NCI-H146 treated with DMSO at 0.1 percent for 48 hours (cell line): ENCODE measurements at regions not wholly inside any gene's neighbourhood (a gene's known extent, or its start where the extent isn't known, plus 50 kb on each side); places are given as distances from the start of the nearest gene placed in this dataset.
"Not testable (repeated sequence)": the region's sequence is repeated elsewhere in the genome, so short reads cannot be mapped to it uniquely, and the experiment has no call there.

Source experiments
- DNase-seq: peaks from one replicate; lab custom pipeline; 2025; ENCODE audit not compliant: unreplicated experiment; lab: John Stamatoyannopoulos, UW

DNA sequence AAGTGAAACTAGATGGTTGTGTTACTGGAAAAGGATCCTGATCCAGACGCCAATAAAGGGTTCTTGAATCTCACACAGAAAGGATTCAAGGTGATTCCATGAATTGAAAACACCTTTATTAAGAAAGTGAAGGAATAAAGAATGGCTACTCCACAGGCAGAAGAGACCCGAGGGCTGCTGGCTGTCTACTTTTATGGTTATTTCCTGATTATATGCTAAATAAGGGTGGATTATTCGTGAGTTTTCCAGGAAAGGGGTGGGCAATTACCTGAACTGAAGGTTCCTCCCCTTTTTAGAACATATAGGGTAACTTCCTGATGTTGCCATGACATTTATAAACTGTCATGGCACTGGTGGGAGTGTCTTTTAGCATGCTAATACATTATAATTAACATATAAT, 50.9 kb upstream of the WARS2 start:
- DNase-seq: no peak

DNA sequence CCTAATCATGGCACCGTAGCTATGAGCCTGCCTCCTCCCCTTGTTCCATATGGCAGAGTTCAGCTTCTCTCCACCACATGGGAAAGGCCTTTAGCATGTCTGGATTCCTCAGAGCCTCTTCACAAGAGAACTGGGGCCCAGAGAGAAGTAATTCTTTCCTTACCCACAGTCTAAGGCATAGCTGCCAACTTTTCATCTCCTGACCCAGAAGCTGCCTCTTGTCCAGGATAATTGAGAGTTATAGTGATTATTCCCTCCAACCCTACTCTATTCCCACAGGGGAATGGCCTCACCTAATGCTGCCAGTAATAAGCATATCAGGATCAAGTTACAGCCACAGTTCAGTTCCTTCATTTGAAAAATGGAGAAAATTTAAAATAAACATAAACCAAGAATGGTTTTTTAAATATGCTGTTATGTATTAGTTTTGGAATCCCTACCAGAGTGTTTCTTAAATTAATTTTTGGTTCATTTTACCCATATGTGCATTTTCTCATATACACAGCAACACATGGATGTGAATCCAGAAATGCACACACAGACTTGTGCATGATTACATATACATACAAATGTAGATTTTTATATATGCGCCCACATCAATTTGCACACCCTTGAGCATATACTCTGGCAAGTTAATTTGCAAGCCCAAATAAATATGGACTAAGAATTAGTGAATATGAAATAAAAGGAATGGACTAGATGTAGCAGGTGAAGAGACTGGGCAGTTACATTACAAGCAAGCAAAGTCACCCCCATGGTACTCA, 63.9 kb upstream of the WARS2 start:
- no peak for DNase-seq

DNA sequence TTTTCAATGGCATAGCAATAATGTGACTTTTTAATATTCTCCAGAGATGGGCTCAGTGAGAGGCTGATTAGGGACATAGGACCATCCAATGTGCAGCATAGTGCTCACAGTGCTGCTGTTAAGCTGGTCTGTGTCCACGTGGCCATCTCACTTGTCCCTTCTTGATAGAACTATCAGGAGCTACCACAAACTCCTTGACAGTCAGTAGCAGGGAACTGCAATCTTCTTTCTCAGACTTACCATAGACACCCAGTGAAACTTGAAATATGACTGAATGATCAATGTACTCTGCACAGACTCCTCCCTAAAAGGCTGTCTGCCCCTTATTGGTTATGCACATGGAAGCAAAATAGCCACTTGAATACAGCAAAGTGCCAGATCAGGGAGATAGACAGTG, 64.5 kb upstream of the WARS2 start:
- no peak for DNase-seq

DNA sequence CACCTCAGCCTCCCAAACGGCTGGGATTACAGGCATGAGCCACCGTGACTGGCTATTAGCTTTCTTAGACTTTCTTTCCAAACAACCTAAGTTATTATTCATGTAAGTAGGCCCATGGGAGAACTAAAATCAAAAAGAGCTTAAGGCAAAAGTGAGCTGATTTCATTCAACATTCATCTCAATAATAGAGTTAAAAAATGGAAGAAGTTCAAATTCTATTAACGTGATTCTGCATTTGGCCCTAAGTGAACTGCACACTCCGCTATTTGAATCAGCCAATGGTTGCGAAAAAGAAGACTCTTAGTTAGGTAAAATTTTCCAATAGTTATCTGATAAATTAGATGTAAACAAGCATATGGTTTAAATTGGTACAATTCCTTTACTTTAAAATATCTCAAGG, 68.6 kb upstream of the WARS2 start:
- no peak for DNase-seq

DNA sequence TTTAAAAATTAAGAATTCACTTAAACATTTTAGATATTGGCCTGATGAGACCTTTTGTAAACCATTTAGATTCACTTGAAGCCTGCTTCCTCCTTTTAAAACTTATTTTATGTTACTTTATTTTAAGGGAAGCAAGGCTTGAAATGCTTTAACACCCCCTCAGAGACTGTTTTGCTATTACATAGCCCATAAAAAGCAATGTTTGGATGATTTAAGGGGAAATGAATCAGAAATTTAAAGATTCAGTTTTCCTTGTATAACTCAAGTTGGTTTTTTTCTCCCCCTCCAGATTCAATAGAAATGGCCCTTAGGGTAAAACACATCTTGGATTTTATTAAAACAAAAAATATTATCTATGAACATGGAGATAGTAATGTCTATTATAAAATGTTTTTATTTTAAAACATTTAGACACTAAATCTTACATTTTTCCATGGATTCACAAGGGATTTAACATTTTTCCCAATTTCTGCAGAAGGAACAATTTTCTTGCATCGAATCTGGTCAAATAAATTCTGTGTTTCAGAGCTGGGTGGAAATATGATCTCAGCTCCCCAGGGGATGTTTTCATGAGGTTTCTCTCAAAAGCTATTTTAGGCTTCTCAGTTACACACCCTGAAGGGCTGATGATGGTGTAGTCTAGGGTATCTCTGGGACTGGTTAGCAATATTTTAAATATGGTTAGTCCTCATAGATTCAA, 69.3 kb upstream of the WARS2 start:
- DNase-seq: no peak

DNA sequence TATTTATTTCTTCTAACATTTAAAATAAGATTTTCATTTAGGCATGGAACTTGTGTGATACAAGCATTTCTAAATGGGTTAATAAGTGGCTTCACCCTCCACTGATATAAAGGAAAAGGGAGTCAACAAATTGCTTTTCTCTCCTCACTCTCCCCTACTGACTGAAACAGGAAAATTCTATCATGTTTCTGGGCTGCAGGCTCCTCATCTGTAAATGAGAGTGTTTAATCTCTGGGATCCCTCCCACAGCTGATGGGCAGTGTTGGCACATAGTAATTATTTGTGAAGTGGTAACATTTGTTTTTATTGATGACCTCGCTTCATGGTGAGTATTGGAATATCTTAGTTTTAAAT, 69.8 kb upstream of the WARS2 start:
- no peak for DNase-seq

DNA sequence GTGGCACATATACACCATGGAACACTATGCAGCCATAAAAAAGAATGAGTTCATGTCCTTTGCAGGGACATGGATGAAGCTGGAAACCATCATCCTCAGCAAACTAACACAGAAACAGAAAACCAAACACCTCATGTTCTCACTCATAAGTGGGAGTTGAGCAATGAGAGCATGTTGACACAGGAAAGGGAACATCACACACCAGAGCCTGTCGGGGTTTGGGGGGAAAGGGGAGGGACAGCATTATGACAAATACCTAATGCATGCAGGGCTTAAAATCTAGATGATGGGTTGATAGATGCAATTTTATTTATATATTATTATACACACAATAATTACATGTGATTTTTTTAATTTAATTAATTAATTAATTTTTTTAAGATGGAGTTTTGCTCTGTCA, 72.8 kb upstream of the WARS2 start:
- not testable (repeated sequence) for DNase-seq

DNA sequence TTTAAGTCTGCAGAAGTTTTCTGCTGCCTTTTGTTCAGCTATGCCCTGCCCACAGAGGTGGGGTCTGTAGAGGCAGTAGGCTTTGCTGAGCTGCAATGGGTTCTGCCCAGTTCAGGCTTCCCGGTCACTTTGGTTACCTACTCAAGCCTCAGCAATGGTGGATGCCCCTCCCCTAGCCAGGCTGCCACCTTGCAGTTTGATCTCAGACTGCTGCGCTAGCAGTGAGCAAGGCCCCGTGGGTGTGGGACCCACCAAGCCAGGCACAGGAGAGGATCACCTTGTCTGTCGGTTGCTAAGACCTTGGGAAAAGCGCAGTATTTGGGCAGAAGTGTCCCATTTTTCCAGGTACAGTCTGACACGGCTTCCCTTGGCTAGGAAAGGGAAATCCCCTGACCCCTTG, 74.5 kb upstream of the WARS2 start:
- DNase-seq: not testable (repeated sequence)

DNA sequence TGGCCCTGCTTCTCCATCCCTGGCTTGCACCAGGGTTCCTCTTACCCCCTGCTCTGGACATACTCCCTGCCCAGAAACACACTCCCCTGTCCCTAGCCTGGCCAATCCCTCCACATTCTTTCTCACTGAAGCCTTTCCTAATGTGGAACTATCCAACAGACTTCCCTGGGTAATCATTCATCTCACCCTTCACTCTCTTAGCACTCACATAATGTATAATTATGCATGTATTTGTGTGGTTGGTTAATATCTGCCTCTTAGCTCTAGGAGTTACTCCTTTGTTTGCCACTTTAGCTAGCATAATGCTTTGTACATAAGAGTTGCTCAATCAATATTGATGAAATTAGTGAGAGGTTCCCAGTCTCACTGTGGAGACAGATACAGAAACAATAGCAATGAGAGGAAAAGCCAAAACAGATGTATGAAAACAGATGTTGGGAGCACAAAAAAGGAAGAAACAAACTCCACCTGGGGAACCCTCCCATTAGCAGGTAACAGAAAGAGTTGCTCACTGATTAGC, 76.9 kb upstream of the WARS2 start:
- DNase-seq: no peak

DNA sequence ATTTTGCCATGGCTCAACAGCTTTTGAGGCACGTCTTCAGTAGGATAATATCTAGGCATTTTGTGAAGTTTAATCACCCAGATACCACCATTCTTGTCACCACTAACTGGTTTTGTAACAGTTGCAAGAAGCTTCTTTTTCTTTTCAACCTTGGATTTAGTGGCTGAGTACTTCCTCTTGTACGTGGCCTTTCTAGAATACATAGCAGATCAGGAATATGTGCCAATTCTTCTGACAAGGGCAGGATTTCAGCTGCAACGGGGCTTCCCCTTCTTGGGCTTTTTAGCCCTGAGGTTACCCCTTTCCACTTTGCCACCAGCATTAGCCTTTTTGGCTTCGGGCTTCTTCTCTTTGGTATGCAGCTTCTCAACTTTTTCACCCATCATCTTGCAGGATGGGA, 79.3 kb upstream of the WARS2 start:
- DNase-seq: no peak

DNA sequence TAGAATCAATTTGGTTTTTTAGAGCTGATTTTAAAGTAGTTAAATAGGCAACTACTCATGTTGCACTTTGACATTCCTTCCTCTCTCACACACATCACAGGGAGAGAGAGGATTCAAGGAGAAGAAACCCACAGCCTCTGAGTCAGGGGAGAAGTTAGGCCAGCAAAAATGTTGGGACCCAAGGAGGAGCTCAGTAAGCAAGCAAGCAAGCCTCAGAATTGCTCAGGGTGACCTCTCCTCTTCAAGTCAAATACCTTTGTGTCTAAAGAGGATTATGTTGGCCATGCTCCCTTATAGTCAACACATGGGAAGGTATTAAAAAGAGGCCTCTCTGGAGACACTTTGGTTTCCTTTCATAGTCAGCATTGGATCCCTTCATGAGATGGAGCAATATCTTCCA, 80.5 kb upstream of the WARS2 start:
- DNase-seq: no peak

DNA sequence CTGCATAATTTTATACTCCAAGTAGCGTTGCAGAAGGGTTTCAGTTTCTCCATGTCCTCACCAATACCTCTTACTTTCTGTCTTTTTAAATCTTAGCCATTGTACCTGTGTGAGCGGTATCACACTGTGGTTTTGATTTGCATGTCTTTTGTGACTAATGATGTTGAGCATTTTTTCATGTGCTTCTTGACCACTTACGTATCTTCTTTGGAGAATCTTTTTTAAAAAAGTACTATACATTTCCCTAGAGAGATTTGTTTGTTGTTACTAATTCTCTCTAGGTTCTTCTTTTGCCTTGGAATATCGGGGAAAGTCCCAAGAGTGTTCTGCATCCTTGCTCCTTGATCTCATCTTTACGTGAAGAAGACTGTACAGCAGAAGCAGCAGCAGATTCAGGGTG, 81.8 kb upstream of the WARS2 start:
- DNase-seq: no peak

DNA sequence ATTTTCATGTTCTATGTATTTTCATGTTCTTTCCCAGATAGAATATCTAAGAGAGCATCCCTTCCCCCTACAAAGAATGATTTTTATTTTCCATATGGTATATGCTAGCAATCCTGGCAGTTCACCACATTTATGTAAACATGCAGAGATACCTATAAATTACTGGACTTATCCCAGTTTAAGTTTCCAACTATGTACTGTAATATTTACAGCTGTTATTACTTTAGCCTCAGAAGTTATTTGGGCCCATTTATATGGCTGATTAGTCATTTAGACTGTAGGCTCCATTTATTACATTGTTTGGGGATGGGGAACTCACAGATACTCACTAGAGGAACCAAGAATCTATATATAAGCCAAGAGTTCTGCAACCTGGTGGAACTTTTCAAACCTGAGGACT, 84.8 kb upstream of the WARS2 start:
- no peak for DNase-seq

DNA sequence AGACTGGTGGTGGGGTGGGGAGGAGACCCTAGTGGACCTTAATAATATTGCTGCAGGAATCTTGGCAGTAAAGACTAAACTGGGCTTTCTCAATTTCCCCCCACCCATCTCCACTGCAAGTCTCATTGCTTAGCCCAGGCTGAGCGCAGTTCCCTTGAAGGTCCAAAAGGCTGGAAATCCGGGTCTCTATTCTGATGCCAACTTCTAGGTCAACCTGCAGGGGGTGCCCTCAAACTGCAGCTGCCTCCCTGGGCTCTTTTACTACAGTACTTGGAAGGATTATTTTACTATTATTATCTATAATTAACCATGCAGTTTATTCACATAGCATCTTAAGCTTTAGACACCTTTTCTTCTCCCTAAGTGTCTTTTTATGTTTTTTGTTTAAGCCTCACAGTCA, 85.4 kb upstream of the WARS2 start:
- DNase-seq: no peak

DNA sequence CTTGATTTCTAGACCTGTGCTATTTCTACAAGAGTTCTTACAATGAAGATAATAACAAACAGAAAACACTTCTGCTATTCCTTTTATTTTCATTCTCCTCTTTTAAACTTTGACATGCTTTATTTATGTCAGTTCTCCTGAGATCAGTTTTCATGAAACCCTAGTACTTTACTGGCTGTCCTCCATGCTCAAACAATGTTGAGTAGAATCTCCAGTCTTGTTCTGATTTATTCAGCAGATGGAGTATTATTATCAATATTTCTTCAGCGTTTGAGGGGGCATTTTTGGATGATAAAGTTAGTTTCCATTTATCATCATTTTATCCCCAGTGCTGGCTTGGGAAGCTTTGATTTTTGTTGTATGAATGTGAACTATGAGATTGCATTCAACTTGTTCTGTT, 85.9 kb upstream of the WARS2 start:
- no peak for DNase-seq

DNA sequence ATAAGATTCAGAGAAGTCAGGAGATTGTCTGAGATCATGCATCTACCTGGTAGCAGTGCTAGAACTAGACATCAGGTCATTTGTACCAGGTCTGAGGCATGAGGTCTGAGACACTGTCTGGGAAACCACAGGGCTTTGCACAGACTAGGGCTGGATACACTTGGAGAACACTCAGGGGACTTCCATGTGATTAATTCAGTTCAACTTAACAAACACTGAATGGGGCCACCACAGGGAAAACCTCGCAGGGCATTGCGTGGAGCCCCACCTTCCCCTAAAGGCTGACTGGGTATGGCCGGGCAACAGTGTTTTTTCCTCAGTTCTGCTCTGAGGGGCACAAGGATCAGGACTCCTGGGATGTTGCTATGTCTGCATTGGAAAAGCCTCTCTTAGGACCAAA, 86.5 kb upstream of the WARS2 start:
- DNase-seq: no peak

DNA sequence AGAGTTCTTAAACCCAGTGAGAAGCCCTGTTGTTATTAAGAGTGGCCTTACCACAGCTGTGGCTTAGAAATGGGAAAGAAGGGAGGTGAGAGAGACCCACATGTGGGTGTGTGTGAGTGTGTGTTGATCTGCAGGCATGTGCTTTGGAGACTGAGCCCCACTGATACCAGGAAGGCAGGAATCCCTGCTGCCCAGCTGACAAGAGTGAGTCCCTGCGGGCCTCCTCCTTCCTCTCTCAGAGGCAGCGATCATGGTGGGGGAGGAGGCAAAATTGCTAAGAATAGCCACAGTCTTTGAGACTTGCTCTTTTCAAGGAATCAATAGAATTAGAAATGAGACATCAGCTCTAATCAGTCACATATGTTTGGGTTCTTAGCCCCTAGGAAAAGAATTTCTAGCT, 87.0 kb upstream of the WARS2 start:
- no peak for DNase-seq

DNA sequence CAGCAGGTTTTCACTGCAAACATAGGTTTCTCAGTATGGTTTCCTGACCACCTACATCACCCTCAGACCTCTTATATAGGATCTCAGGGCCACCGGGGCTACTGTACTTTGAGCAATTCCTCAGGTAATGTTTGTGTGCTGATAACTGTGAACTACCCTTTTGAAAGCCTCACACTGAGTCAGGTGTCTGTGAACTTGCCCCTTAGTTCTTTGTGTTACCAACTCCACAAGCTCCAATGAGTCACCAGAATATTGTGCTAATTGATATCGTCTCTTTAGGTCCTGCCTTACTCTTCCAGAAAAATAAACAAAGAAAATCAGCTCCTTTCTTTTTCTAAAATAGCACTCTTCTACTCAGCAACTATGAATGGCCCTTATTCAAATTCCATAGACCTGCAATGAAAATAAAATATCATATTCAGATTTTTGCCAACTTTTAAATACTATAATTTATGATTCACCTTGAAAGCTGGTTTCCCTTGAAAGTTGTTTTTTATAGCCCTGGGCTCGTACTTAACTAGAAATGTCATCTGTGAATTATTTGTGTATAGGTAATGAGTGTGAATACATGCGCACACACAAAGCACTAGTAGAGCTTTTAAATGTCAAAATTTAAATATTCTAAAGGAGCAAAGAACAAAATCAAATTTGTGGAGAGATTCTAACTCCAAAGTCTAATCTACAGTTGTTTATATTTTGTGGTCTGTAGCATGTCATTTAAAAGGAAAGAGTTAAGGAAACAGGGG, 88.1 kb upstream of the WARS2 start:
- no peak for DNase-seq

DNA sequence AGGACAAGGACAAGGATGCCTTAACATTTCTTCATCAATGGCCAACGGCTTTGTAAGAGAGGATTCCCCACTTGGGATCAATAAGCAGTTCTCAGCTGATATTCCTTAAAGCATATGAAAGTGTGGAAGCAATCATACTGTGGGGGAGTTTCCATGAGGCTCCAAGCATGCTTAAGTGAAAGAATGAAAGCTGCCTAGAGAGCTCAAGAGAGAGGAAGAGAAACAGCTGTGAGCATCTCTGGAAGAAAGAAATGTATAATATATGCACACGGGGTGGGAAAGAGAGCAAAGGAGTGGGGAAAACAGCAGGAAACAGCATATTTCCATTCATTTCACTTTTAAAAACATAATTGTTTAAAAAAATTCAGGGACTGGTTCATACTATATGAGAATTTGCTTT, 94.7 kb upstream of the WARS2 start:
- DNase-seq: no peak

DNA sequence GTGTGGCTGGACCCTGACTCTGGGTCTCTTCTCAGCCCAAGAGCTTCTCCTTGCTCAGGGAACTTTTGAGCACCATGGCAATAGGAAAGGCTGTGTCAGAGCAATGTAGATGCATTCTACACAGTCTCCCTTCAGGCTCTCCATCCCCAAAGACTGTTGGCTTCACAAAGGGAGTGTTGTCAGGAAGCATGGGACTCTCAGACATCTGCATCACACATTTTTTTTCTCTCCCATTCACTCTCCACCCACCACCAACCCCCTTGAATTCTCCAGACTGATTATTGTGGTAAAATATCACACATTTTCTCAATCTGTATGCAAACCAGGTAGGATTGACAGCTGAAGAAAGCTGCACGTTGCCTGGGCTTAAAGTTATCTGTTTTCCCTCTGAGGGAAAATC, 105.4 kb upstream of the WARS2 start:
- DNase-seq: no peak

DNA sequence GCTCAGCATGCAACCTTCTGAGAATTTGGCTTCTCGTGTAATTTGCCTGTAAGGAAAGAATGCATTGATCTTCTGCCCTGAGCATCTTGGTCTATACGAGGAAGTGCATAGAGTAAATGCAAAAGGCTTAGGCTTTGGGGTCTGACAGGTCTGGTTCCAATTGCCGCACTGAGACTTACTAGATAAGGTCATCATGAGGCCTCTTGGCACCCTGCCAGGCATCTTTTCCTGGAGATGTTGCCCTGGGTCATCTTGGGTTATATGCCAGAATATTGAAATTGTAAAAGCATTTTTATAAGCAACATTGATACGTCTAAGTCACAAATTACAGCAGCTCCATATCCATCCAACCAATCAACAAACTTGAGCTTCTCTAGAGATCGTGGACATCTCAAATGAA, 108.8 kb upstream of the WARS2 start:
- no peak for DNase-seq

DNA sequence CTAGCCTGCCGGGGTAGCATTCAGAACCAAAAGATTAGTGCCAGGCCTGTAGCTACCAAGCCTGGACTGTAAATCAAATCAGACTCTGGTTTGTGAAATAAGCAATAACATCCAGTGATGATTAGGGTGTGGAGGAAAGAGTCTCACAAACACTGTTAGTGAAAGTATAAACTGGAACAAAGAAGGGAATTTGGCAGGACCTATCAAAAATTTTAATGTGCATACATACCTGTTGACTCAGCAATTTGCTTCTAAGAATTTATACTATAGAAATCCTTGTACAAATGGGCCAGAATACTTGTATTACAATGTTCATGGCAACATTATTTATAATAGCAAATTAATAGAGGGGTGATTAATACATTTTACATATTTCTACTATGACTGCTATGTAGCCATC, 109.8 kb upstream of the WARS2 start:
- DNase-seq: no peak
